HG02571 (cell line): ENCODE measurements at regions not wholly inside any gene's neighbourhood (a gene's known extent, or its start where the extent isn't known, plus 50 kb on each side); places are given as distances from the start of the nearest gene placed in this dataset.
"Not testable (repeated sequence)": the region's sequence is repeated elsewhere in the genome, so short reads cannot be mapped to it uniquely, and the experiment has no call there.

Experiments
- ATAC-seq: cut with Tn5 transposase; IDR thresholded peaks from one replicate; pipeline ENCODE4 v1.9.1; 2021; ENCODE audit warnings: mild to moderate bottlenecking, moderate library complexity; ENCODE audit not compliant: unreplicated experiment

DNA sequence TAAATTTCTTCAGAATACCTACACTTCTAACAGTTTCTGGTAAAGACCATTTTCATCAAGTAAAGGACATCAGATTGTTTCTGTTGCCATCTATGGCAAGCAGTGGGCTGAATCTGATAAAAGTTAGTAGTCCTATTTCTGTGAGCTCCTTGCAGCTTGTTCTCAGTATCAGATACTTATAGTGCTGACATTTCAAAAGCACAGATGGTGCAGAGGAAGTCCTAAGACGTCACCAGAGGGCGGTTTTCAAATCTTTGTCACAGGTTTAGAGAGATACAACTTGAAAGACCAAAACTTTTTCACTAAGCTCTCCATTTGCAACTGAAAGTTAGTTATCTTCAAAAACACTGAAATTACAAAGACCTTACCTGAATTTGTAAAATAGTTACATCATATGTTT, 719.8 kb downstream of the SLITRK1 start:
- ATAC-seq = no peak

DNA sequence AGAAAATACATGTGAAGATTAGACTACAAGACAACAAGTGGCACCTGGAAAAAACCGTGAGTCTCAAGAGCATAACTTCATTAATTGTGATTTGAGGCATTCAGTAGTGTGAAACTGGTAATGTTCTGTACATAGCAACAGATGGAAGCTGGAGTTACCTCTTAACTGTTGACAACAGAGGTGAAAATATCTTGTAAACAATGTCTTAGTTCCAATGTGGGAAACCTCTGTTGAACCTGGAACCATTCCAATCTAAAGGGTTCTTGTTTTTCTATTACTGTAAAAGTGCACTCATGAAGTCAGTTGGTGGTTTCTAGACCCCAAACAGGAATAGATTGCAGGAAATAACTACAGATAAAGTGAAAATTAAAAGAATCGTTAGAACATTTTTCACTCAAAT, 728.4 kb downstream of the SLITRK1 start:
- no peak for ATAC-seq

DNA sequence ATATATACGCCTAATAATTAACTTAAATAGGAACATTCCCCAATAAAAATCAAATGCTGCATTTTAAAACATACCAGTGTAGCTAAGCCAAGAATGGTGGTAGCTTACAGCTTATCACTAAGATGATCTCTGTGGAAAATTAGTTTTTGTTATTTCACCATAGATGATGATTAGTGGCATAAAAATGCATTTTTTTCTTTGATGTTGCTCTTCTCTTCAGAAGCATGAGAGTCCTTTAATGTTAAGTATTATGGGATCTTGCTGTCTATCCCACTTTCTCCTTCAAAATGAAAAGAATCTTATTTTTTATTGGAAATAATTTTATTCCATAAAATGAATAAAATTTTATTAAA, 731.0 kb downstream of the SLITRK1 start:
- ATAC-seq = no peak

DNA sequence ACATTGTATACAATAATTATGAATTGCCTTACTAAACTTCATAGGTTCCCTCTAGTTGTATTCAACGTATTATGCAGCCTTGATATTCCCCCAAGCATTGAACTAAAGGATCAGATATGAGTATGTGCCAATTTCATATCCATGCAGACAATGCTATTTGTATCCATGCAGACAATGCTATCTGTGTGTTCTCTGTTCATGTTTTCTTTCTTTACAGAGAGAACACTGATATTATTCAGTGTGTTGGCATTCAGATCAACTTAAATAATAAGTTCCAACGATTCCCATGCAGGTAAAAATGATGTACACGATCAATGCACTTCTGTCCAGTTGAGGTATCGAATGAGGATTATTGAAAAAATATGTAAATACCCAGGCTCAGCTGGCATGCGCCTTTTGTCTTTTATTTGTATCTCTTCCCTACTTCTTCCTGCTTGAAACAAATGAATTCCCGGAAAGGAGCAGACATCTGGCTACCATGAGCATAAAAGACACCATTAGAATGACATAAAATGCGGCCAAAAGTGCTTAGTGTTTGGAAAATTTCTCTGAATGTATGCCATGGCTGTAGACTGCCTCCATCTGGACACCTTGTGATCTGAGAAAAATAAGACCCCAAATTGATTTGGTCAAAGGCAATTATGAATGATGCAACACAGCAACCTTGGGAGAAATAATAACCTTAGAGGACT, 731.5 kb downstream of the SLITRK1 start:
- ATAC-seq = no peak

DNA sequence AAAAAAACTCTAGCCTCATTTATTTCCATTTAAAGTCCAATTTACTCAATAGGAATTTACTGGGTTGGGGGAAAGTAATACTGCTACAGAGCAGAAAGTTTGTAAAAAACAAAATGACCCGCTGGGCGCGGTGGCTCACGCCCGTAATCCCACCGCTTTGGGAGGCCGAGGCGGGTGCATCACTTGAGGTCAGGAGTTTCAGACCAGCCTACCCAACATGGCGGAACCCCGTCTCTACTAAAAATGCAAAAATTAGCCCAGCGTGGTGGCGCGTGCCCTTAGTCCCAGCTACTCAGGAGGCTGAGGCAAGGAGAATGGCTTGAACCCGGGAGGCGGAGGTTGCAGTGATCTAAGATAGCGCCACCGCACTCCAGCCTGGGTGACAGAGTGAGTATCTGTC, 745.6 kb downstream of the SLITRK1 start:
- no peak for ATAC-seq

DNA sequence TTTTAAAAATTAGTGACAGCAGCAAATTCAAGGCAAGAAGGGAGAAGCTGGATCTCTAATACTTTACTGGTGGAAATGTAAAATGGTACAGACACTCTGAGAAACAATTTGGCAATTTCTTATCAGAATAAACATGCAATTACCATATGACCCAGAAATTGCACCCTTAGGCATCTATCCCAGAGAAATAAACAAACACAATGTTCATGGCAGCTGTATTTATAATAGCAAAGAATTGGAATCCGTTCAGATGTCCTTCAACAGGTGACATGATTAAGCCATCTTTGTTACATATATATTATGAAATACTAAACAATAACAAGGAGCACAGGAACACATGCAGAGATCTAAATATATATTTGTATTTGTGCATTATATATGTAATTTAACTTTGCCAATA, 756.5 kb downstream of the SLITRK1 start:
- ATAC-seq = no peak

DNA sequence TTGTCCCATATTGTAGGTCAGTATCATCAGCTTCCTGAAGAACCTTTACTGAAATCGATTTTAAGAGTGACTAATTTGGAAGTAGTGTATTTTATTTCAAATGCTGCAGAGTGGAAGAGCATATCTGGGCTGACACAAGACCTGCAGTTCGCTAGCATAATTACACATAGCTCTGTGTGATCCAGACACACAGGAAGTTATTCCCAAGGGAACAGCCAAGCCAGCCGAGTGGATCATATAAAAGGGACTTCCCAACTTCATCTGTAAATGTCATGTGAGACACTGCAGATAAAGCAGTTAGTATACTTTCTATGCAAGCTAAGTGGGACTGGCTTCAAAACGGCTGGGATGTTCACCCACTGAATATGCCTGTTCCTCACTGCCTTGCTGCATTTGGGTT, 760.4 kb downstream of the SLITRK1 start:
- ATAC-seq = no peak

DNA sequence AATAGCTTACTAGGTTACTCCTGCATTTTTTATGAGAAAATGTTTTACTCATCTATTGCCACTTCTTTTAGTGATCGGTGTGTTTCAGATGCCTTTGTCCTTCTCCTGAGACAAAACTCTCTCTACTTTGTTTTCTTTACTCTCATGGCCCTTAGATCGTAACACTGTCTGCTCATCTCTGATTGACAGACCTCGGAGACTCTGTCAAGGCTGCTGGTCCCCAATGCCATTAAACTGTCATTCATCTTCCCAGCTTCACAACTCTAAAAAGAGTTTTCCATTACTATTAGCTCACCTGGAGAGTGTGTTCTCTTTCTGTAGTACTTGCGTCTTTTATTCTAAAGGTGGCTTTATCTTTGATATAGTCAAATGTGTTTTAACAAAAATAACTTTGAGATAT, 765.2 kb downstream of the SLITRK1 start:
- ATAC-seq = no peak

DNA sequence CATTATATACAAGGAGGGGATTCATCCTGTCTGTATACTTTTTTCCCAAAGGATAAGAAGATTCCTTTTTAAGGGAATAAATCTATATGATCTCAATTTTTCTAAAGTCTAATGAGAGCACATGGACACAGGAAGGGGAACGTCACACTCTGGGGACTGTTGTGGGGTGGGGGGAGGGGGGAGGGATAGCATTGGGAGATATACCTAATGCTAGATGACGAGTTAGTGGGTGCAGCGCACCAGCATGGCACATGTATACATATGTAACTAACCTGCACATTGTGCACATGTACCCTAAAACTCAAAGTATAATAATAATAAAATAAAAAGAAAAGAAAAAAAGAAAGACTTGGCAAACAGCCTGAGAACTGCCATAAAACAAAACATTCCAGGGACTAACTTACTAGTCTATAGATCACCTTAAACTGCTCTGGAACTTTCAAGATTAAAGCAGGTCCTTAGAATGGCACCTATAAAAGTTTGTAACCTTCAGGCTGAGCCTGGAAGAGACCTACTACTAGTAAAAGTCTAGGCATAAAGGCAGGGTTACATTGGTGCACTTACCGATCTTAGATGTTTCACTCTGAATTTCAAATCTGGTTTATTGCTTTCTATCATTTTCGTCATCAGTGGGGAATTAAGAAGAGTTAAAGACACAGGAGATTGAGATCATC, 780.6 kb downstream of the SLITRK1 start:
- ATAC-seq = not testable (repeated sequence)

DNA sequence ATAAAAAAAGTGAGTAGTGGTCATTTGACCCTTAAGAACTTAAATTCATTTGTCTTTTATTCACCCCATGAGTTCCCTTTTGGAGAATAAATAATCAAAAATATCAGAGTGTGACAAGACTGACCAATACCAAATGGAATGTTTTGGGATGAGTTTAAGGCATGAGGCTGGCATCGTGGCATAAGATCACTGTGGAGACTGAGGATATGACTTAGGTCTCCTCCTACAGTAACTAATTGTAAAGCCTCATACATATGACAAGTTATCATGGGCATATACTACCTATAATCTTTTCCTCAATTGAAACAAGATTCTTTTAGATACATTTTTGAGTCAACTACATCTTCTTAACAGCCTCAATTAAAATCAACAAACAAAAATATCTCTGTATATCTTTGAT, 782.0 kb downstream of the SLITRK1 start:
- ATAC-seq = no peak

DNA sequence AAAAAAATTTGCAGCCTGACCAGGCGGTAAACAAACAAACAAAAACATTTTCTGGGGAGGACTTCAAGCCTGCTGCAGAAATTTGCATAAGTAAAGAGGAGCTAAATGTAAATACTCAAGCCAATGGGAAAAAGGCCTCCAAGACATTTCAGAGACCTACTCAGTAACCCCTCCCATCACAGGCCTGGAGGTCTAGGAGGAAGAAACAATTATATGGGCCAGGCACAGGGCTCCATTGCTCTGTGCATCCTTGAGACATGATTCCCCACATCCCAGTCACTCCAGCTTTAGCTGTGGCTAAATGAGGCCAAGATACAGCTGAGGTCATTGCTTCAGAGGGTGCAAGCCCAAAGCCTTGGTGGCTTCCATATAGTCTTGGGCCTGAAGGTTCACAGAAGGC, 793.4 kb downstream of the SLITRK1 start:
- no peak for ATAC-seq

DNA sequence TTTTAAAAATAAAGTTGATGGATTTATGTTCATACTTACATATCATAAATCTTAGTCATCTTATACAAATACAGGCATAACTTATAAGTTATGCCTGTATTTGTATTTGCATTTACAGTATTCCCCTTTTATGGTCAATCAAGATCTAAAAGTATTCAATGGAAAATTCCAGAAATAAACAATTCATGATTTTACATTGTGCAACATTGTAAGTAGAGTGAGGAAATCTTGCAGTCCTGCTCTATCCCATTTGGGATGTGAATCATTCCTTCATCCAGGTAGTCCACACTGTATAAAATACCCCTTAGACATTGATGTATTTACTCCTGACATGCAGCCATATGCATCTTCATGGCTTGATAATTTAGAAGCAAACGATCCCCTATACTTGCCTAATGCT, 795.3 kb downstream of the SLITRK1 start:
- no peak for ATAC-seq

DNA sequence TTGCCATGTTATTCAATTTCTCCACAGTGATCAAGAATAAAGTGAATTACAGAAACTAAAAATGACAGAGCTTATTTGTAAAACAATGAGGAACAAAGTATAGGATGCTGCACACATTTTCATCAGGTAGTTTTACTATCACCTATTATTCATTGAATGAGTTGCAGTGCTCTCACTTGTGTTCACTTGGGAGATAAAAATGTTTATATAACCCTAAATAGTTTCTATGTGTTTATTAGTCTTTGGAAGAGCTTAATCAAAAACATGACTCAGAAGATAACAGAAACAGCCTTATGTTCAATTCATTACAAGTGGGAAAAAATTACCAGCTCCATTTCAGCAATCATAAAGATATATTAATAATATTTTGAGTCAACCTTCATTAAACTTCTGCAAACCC, 796.2 kb downstream of the SLITRK1 start:
- ATAC-seq = no peak

DNA sequence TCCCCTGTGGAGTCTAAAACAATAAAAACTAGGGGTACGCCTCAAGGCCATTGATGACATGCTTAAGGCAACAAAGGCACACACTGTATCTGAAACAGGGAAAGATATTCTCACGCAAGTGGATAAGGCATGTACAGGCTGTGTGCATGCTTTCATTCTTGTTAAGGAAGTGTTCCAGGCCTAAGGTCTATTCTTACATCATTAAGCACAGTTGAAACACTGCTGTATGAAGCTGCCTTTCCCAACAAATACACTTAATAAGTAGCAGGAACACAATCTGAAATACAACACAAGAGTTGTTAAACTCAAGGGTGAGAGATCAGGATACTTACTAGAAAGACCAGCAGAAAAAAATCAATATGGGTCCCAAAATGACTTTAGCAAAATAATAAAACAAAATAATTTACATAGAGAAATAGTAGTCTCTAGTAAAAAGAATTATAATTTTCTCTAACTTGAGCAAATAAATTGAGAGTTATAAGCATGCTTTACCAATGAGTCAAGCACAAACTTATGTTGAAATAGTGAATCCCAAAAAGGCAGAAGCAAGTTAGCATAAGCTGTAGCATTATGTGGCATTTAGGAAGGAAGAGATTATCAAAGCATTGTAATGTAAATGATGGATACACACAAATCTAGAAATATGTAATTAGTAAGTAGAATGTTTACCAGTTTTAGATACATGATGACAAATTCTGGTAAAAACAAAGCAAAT, 796.9 kb downstream of the SLITRK1 start:
- no peak for ATAC-seq

DNA sequence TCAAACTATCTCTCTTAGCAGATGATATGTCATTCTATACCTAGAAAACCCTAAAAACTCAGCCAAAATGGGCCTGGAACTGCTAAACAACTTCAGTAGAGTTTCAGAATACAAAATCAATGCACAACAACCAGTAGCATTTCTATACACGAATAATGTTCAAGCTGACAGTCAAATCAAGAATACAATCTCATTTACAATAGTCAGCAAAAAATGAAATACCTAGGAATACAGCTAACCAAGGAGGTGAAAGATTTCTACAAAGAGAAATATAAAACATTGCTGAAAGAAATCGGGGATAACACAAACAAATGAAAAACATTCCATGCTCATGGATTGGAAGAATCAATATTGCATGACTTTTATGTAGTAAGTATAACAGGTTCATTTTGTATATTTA, 804.8 kb downstream of the SLITRK1 start:
- ATAC-seq = no peak

DNA sequence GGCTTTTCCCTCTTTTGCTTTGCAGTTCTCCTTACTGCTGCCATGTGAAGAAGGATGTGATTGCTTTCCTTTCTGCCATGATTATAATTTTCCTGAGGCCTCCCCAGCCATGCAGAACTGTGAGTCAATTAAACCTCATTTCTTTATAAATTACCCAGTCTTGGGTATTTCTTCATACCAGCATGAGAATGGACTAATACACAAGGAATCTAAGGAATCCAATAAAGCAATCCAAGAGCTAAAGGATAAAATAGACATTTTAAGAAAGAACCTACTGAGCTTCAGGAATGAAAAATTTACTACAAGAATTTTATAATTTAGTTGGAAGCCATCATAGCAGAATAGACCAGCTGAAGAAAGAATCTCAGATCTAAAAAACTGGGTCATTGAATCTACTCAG, 808.3 kb downstream of the SLITRK1 start:
- ATAC-seq = not testable (repeated sequence)

DNA sequence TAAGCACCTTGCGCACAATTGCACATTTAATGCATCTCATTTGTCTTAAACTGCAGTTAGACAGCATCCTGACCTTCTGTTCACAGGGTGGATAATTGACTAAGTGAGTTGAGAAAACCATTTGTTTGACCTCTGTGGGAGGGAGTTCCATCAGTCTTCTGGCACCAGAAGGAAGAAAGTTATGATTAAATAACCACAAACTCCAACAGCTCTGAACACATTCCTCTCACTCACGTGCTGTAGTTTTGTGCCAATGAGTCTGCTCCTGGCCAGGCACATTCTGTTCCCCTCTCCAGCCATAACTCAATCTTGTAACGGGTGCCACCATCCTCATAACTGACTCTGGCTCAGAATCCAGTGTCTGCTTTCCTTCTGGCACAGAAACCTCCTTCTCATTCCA, 817.2 kb downstream of the SLITRK1 start:
- ATAC-seq = no peak

DNA sequence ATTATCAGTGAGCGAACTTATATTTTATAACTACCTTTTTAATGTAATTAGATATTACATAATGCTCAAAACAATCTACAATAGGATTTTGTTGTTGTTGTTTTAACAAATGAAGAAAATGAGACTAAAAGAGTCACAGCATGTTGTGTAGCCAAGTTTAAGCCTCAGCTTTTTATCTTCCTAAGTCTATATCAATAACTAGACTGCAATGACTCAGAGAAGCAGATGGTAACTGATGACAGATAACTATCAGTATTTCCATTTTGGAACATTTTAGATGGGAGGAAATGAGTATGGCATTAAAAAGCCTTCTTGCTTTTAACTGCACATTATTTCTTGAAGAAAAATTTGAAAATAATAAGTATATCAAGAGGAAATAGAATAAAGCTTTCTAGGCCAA, 825.2 kb downstream of the SLITRK1 start:
- ATAC-seq = no peak

DNA sequence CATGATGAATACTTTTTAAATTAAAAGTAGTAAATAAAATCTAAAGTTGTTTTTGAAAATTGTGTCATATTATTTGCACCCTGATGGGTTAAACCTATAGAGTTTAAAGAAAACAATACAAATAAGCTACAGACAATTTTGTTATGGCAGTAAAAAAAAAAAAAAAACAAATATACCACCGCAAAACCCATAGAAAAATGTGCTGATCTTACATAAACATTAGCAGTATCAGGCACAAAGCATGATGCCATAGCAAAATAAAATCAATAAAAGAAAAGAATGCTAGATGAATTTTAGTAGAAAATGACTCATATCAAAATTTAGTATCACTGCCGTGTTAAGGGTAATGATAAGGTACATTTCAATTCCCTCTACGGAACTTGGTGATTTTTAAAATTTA, 826.0 kb downstream of the SLITRK1 start:
- ATAC-seq = no peak

DNA sequence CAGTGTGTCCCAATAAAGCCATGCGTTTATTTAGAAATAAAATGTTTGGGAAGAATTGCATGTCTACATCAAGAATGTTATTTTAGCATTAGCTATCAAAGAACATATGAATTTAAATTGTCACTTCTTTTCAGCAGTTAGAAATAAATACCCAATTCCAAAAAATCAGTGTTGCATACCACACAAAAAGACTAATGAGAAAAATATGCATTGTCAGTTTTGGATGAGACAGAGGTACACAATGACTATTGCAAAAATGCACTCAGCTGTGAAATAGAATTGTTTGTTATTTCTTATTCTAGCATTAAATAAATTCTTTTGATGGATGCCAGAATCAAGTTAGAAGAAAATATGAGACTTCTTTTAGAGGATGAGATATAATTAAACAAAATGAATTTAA, 833.9 kb downstream of the SLITRK1 start:
- no peak for ATAC-seq

DNA sequence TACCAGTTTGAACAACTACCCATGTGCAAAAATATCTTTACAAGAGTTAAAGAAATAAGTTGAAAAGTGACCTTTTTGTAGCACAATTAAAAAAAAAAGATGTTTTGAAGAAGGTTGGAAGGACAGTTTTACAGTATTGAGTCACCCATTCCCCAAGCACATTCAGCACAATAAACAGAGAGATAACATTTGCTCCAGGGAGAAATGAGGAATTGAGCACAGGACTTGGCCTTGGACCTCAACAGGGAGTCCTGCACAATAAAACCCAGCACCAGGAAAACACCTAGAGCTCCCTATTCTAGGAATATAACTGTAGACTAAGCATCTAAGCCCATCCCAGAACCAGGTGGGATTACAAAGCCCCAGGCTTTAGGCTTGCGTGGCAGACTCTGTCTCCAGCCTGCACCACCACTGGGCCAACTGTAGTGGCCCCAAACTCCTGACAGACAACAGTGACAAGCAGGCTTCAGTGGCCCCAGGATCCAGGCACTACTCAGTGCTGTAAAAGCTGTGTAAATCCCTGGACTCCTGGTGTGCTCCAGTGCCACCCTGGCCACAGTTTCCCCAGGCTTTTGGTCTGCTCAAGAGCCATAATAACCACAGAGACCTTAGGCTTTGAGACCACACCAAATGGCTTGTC, 857.2 kb downstream of the SLITRK1 start:
- ATAC-seq = no peak

DNA sequence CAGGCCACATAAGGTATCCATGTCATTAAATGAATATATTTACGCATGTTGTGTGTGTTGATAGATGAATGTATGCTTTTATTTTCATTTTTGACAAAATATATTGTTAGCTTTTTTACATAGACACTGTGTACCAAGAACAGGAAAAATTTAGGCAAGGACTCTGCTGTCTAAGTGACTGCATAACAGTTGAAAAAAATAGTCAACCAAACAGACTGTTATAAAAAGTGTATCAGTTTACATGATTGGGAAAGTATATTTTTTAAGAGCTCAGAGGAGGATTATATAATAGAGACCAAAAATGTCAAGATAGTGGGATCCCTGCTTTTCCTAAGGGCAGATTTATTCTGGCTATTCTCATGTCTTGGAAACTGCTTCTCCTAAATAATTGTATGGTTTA, 858.0 kb downstream of the SLITRK1 start:
- ATAC-seq = no peak
